Liver (tissue), 3 donors: ENCODE measurements at regions not wholly inside any gene's neighbourhood (a gene's known extent, or its start where the extent isn't known, plus 50 kb on each side); places are given as distances from the start of the nearest gene placed in this dataset.

Experiments
- EGR1 ChIP-seq, 2 donors: IDR thresholded peaks; 2 replicates each; pipeline ENCODE4 v1.6.1; 2016 to 2018; ENCODE audit warnings: antibody characterized with exemption in 2 of 2, low read depth in 2 of 2
- HNF4A ChIP-seq, 2 donors: conservative IDR thresholded peaks; 2 replicates each; pipeline ENCODE4 v1.6.1; 2016; ENCODE audit warnings: antibody characterized with exemption in 2 of 2, mild to moderate bottlenecking in 2 of 2
- HNF4G ChIP-seq: IDR thresholded peaks from 2 replicates; pipeline ENCODE4 v1.6.1; 2016; ENCODE audit warnings: antibody characterized with exemption
- JUND ChIP-seq, 2 donors: IDR thresholded peaks; 2 replicates each; pipeline ENCODE4 v1.6.1; 2016; ENCODE audit warnings: antibody characterized with exemption in 2 of 2
- RAD21 ChIP-seq, 2 donors: IDR thresholded peaks; 2 replicates each; pipeline ENCODE4 v1.6.1; 2016; ENCODE audit warnings: antibody characterized with exemption in 2 of 2, mild to moderate bottlenecking in 2 of 2
- SP1 ChIP-seq: IDR thresholded peaks from 2 replicates; pipeline ENCODE4 v1.6.1; 2018; ENCODE audit warnings: antibody characterized with exemption, mild to moderate bottlenecking
- TAF1 ChIP-seq: conservative IDR thresholded peaks from 2 replicates; pipeline ENCODE4 v1.6.1; 2016; ENCODE audit warnings: antibody characterized with exemption, mild to moderate bottlenecking
- YY1 ChIP-seq: IDR thresholded peaks from 2 replicates; pipeline ENCODE4 v1.6.1; 2016; ENCODE audit warnings: antibody characterized with exemption, mild to moderate bottlenecking
- TF ChIP-seq, protein P1 (sequence below): fragments of 150-350 bp; IDR thresholded peaks from 2 replicates; pipeline ENCODE4 v1.5.1; 2017; ENCODE audit warnings: improper control_type of control experiment, low read depth, low read length; ENCODE audit not compliant: missing input control
- TF ChIP-seq, protein P2 (sequence below): IDR thresholded peaks from 2 replicates; pipeline ENCODE4 v1.6.1; 2016; ENCODE audit warnings: antibody characterized with exemption
- TF ChIP-seq, protein P3 (sequence below): IDR thresholded peaks from 2 replicates; pipeline ENCODE4 v1.6.1; 2016; ENCODE audit warnings: antibody characterized with exemption
- TF ChIP-seq, protein P4 (sequence below): IDR thresholded peaks from 2 replicates; pipeline ENCODE4 v1.6.1; 2016; ENCODE audit warnings: antibody characterized with exemption, mild to moderate bottlenecking
- TF ChIP-seq, protein P5 (sequence below): IDR thresholded peaks from 2 replicates; pipeline ENCODE4 v1.6.1; 2016; ENCODE audit warnings: antibody characterized with exemption
- donor health status: healthy.
- donor health status: healthy.

DNA sequence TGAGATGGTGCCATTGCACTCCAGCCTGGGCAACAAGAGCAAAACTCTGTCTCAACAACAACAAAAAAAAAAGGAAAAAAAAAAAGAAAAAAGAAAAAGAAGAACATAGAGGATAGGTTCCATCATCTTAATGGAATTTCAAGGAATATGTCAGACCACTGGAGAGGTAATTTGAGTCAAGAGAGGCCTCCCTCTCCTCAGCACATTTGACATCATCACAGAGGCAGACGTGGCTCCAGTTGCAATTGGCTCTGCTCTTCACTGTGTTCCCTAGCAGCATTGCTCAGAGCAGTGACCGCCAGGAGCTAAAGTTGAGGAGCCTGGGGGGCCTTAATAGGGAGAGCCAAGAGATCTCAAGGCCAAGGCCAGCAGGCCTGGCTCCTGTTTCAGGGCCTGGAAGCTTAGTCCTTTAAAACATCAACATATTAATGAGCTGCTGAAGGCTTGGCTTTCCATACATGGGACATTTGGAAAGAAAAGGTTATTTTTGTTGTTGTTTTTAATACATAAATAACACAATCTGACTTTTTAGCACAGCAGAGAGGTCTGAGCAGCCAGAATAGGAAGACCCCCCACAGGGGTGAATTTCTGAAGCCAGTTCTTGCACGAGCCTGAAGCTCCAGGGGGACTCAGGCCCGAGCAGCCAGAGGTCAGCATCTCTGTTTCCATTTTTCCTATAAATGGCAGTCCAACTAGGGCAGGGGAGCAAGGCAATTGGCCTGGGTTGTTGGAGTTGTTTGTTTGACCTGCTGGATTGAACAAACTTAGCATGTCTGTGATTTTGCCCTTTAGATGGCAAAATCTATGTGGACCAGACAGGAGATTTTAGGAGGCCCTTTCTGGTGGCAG, 118.3 kb upstream of the FGGY start:
- TF ChIP-seq JUND (IDR thresholded peaks at IDR 0.05): peak in 1 of 2 donors; percentile 18
- TF ChIP-seq, protein P1, sequence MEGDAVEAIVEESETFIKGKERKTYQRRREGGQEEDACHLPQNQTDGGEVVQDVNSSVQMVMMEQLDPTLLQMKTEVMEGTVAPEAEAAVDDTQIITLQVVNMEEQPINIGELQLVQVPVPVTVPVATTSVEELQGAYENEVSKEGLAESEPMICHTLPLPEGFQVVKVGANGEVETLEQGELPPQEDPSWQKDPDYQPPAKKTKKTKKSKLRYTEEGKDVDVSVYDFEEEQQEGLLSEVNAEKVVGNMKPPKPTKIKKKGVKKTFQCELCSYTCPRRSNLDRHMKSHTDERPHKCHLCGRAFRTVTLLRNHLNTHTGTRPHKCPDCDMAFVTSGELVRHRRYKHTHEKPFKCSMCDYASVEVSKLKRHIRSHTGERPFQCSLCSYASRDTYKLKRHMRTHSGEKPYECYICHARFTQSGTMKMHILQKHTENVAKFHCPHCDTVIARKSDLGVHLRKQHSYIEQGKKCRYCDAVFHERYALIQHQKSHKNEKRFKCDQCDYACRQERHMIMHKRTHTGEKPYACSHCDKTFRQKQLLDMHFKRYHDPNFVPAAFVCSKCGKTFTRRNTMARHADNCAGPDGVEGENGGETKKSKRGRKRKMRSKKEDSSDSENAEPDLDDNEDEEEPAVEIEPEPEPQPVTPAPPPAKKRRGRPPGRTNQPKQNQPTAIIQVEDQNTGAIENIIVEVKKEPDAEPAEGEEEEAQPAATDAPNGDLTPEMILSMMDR: peak; percentile 2
- TF ChIP-seq YY1: peak; percentile 72
- TF ChIP-seq, protein P2, sequence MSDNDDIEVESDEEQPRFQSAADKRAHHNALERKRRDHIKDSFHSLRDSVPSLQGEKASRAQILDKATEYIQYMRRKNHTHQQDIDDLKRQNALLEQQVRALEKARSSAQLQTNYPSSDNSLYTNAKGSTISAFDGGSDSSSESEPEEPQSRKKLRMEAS: no peak
- TF ChIP-seq EGR1 (IDR thresholded peaks at IDR 0.05; ENCODE audit: low read depth in 2 of 2): no peak
- TF ChIP-seq SP1: peak; percentile 20
- TF ChIP-seq TAF1: no peak
- peak; percentile 41 to 46 for TF ChIP-seq RAD21 (IDR thresholded peaks at IDR 0.05)
- TF ChIP-seq, protein P3, sequence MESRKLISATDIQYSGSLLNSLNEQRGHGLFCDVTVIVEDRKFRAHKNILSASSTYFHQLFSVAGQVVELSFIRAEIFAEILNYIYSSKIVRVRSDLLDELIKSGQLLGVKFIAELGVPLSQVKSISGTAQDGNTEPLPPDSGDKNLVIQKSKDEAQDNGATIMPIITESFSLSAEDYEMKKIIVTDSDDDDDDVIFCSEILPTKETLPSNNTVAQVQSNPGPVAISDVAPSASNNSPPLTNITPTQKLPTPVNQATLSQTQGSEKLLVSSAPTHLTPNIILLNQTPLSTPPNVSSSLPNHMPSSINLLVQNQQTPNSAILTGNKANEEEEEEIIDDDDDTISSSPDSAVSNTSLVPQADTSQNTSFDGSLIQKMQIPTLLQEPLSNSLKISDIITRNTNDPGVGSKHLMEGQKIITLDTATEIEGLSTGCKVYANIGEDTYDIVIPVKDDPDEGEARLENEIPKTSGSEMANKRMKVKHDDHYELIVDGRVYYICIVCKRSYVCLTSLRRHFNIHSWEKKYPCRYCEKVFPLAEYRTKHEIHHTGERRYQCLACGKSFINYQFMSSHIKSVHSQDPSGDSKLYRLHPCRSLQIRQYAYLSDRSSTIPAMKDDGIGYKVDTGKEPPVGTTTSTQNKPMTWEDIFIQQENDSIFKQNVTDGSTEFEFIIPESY: no peak
- TF ChIP-seq, protein P4, sequence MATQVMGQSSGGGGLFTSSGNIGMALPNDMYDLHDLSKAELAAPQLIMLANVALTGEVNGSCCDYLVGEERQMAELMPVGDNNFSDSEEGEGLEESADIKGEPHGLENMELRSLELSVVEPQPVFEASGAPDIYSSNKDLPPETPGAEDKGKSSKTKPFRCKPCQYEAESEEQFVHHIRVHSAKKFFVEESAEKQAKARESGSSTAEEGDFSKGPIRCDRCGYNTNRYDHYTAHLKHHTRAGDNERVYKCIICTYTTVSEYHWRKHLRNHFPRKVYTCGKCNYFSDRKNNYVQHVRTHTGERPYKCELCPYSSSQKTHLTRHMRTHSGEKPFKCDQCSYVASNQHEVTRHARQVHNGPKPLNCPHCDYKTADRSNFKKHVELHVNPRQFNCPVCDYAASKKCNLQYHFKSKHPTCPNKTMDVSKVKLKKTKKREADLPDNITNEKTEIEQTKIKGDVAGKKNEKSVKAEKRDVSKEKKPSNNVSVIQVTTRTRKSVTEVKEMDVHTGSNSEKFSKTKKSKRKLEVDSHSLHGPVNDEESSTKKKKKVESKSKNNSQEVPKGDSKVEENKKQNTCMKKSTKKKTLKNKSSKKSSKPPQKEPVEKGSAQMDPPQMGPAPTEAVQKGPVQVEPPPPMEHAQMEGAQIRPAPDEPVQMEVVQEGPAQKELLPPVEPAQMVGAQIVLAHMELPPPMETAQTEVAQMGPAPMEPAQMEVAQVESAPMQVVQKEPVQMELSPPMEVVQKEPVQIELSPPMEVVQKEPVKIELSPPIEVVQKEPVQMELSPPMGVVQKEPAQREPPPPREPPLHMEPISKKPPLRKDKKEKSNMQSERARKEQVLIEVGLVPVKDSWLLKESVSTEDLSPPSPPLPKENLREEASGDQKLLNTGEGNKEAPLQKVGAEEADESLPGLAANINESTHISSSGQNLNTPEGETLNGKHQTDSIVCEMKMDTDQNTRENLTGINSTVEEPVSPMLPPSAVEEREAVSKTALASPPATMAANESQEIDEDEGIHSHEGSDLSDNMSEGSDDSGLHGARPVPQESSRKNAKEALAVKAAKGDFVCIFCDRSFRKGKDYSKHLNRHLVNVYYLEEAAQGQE: no peak
- TF ChIP-seq, protein P5, sequence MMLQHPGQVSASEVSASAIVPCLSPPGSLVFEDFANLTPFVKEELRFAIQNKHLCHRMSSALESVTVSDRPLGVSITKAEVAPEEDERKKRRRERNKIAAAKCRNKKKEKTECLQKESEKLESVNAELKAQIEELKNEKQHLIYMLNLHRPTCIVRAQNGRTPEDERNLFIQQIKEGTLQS: no peak
- TF ChIP-seq HNF4G: no peak
- TF ChIP-seq HNF4A (conservative IDR thresholded peaks at IDR 0.05): peak; percentile 36 to 64
